ENCODE measurements at regions not wholly inside any gene's neighbourhood (a gene's known extent, or its start where the extent isn't known, plus 50 kb on each side); places are given as distances from the start of the nearest gene placed in this dataset.
"Not testable (repeated sequence)": the region's sequence is repeated elsewhere in the genome, so short reads cannot be mapped to it uniquely, and the experiment has no call there.

- no peak for DNase-seq (ENCODE audit: low spot score)
Observed at GRCh38 chr5:27963050-27963783, 924.8 kb upstream of the CDH9 start.

GRCh38 chr5:27962198-27962597, 923.8 kb upstream of the CDH9 start:
- DNase-seq (ENCODE audit: low spot score) = no peak

GRCh38 chr5:27947088-27947487, 908.7 kb upstream of the CDH9 start:
- DNase-seq (ENCODE audit: low spot score) = no peak

GRCh38 chr5:27944471-27944870, 906.1 kb upstream of the CDH9 start:
- DNase-seq (ENCODE audit: low spot score) = peak; percentile 26

- no peak for DNase-seq (ENCODE audit: low spot score)
Observed at GRCh38 chr5:27938989-27939388, 900.6 kb upstream of the CDH9 start.

- no peak for DNase-seq (ENCODE audit: low spot score)
Observed at GRCh38 chr5:27928060-27928459, 889.7 kb upstream of the CDH9 start.

- DNase-seq (ENCODE audit: low spot score) = no peak
Observed at GRCh38 chr5:27911216-27911615, 872.8 kb upstream of the CDH9 start.

GRCh38 chr5:27908341-27908740, 870.0 kb upstream of the CDH9 start:
- no peak for DNase-seq (ENCODE audit: low spot score)

GRCh38 chr5:27906931-27907601, 868.7 kb upstream of the CDH9 start:
- peak; percentile 61 for DNase-seq (ENCODE audit: low spot score)

- peak; percentile 24 for DNase-seq (ENCODE audit: low spot score)
Observed at GRCh38 chr5:27906481-27906880, 868.1 kb upstream of the CDH9 start.

- DNase-seq (ENCODE audit: low spot score) = no peak
Observed at GRCh38 chr5:27900761-27901160, 862.4 kb upstream of the CDH9 start.

- no peak for DNase-seq (ENCODE audit: low spot score)
Observed at GRCh38 chr5:27876071-27876470, 837.7 kb upstream of the CDH9 start.

- no peak for DNase-seq (ENCODE audit: low spot score)
Observed at GRCh38 chr5:27875148-27875547, 836.8 kb upstream of the CDH9 start.

- DNase-seq (ENCODE audit: low spot score) = no peak
Observed at GRCh38 chr5:27868292-27868691, 829.9 kb upstream of the CDH9 start.

- peak; percentile 81 for DNase-seq (ENCODE audit: low spot score)
Observed at GRCh38 chr5:27855491-27855890, 817.1 kb upstream of the CDH9 start.

GRCh38 chr5:27854243-27854852, 816.0 kb upstream of the CDH9 start:
- DNase-seq (ENCODE audit: low spot score) = no peak

- DNase-seq (ENCODE audit: low spot score) = peak; percentile 51
Observed at GRCh38 chr5:27845248-27845647, 806.9 kb upstream of the CDH9 start.

- DNase-seq (ENCODE audit: low spot score) = not testable (repeated sequence)
Observed at GRCh38 chr5:27836704-27837103, 798.3 kb upstream of the CDH9 start.

- no peak for DNase-seq (ENCODE audit: low spot score)
Observed at GRCh38 chr5:27832886-27833285, 794.5 kb upstream of the CDH9 start.

GRCh38 chr5:27830546-27830945, 792.2 kb upstream of the CDH9 start:
- no peak for DNase-seq (ENCODE audit: low spot score)

GRCh38 chr5:27821681-27822080, 783.3 kb upstream of the CDH9 start:
- no peak for DNase-seq (ENCODE audit: low spot score)

- no peak for DNase-seq (ENCODE audit: low spot score)
Observed at GRCh38 chr5:27818888-27819287, 780.5 kb upstream of the CDH9 start.

GRCh38 chr5:27814983-27815382, 776.6 kb upstream of the CDH9 start:
- DNase-seq (ENCODE audit: low spot score) = no peak

Measured in LoVo (cell line).